CD4-positive, alpha-beta memory T cell (primary cell): ENCODE measurements at regions not wholly inside any gene's neighbourhood (a gene's known extent, or its start where the extent isn't known, plus 50 kb on each side); places are given as distances from the start of the nearest gene placed in this dataset.

Source experiments
- CTCF ChIA-PET: fragments of 350-600 bp; sonication (Branson Sonifier 250); formaldehyde crosslinking; loops from one replicate; lab custom pipeline; 2021; ENCODE audit warnings: inconsistent platforms; ENCODE audit not compliant: partially characterized antibody; lab: Charles Lee
- POLR2A ChIA-PET: fragments of 350-600 bp; sonication (Branson Sonifier 250); formaldehyde crosslinking; loops from one replicate; lab custom pipeline; 2021; ENCODE audit not compliant: partially characterized antibody; lab: Charles Lee
- DNase-seq, 5 donors: peaks; one replicate each; pipeline versions ENCODE4 v3.0.0 to v3.0.0-alpha.2; 2020 to 2022; ENCODE audit warnings: mixed read lengths in 1 of 5
- H3K27ac ChIP-seq: one replicate; pipeline ENCODE4 v1.7.0; 2013; ENCODE audit warnings: low read depth, low read length
- H3K27me3 ChIP-seq: 2 replicates; pipeline ENCODE4 v1.7.0; 2013; ENCODE audit warnings: mild to moderate bottlenecking, low read length, moderate library complexity; ENCODE audit not compliant: insufficient read depth
- H3K36me3 ChIP-seq: 2 replicates; pipeline ENCODE4 v1.7.0; 2013; ENCODE audit warnings: mild to moderate bottlenecking, low read length, moderate library complexity; ENCODE audit not compliant: insufficient read depth
- H3K4me1 ChIP-seq: 2 replicates; pipeline ENCODE4 v1.7.0; 2013; ENCODE audit warnings: mild to moderate bottlenecking, low read length, moderate library complexity; ENCODE audit not compliant: insufficient read depth
- H3K4me3 ChIP-seq, 2 donors: one replicate each; pipeline ENCODE4 v1.7.0; 2013; ENCODE audit warnings: low read length in 2 of 2, mild to moderate bottlenecking in 1 of 2
- H3K9me3 ChIP-seq, 2 donors: one replicate each; pipeline ENCODE4 v1.7.0; 2013; ENCODE audit warnings: low read length in 2 of 2, control low read depth in 1 of 2; ENCODE audit not compliant: control insufficient read depth in 1 of 2
- H3K27ac Mint-ChIP-seq, 7 donors: one replicate each; pipeline ENCODE4 v1.8.0; 2020 to 2021; ENCODE audit warnings: mixed read lengths in 7 of 7, mild to moderate bottlenecking in 6 of 7, inconsistent platforms in 3 of 7, moderate library complexity in 3 of 7
- H3K27me3 Mint-ChIP-seq, 2 donors: one replicate each; pipeline ENCODE4 v1.8.0; 2020 to 2021; ENCODE audit warnings: mixed read lengths in 2 of 2
- H3K36me3 Mint-ChIP-seq, 2 donors: one replicate each; pipeline ENCODE4 v1.8.0; 2020 to 2021; ENCODE audit warnings: mixed read lengths in 2 of 2, inconsistent platforms in 1 of 2, mild to moderate bottlenecking in 1 of 2
- H3K4me1 Mint-ChIP-seq, 4 donors: one replicate each; pipeline ENCODE4 v1.8.0; 2020 to 2021; ENCODE audit warnings: mixed read lengths in 4 of 4, mild to moderate bottlenecking in 1 of 4
- H3K4me3 Mint-ChIP-seq, 8 donors: one replicate each; pipeline ENCODE4 v1.8.0; 2020 to 2021; ENCODE audit warnings: mixed read lengths in 8 of 8, mild to moderate bottlenecking in 7 of 8, moderate library complexity in 6 of 8, inconsistent platforms in 3 of 8
- H3K9me3 Mint-ChIP-seq, 8 donors: one replicate each; pipeline ENCODE4 v1.8.0; 2020 to 2021; ENCODE audit warnings: mixed read lengths in 8 of 8, mild to moderate bottlenecking in 5 of 8, inconsistent platforms in 3 of 8, moderate library complexity in 1 of 8
- intact Hi-C: fragments of 100-400 bp; cut with micrococcal nuclease; formaldehyde crosslinking; loops from one replicate; pipeline ENCODE4 v1.15.1; 2023

- Mint-ChIP-seq H3K27ac (no peak overlapping the region), H3K4me1 (no peaks in the 10 kb centered on the region), H3K36me3 (no peaks in the 10 kb centered on the region), H3K27me3 (no peaks in the 10 kb centered on the region), H3K4me3 (no peak overlapping the region), H3K9me3 (peaks cover 0 to 16% (median 6%) of the 10 kb centered on the region in 8 donors)
- H3K36me3 ChIP-seq: no peaks in the 10 kb centered on the region
- DNase-seq: no peak
- intact Hi-C loops: no loop called here
- H3K4me3 ChIP-seq: no peak overlapping the region
- H3K9me3 ChIP-seq: no peaks in the 10 kb centered on the region
- CTCF ChIA-PET: no interaction called here
- H3K4me1 ChIP-seq: no peaks in the 10 kb centered on the region
- H3K27me3 ChIP-seq: no peaks in the 10 kb centered on the region
- H3K27ac ChIP-seq: no peak overlapping the region
- POLR2A ChIA-PET: no interaction called here
Observed at GRCh38 chr2:78870343-78870967, 155.0 kb upstream of the REG3G start.

DNA sequence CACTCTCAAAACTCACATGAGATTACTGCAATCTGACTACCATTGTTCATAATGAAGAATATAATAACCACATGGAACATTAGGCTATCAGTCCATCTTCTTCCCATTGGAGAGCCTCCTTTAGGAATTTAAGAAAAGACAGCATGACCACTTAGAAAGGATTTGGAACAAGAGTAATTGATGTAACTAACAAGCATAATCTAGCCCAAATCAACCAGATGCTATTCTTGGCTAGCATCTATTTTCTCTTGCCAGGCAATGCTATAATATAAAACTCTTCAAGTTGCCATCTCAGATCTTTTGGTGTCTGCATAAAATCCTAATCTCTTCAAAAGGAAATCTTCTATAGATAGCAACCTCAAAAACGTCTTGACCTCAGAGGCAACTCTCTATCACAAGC is 152.0 kb upstream of the REG3G start:
- H3K9me3 ChIP-seq: no peaks in the 10 kb centered on the region
- intact Hi-C loops: no loop called here
- Mint-ChIP-seq H3K36me3 (no peaks in the 10 kb centered on the region), H3K9me3 (peaks cover 3 to 12% (median 5%) of the 10 kb centered on the region in 8 donors), H3K27me3 (no peaks in the 10 kb centered on the region), H3K4me1 (no peaks in the 10 kb centered on the region), H3K4me3 (no peak overlapping the region), H3K27ac (no peak overlapping the region)
- no peak overlapping the region for H3K4me3 ChIP-seq
- no peak overlapping the region for H3K27ac ChIP-seq
- H3K36me3 ChIP-seq: no peaks in the 10 kb centered on the region
- H3K4me1 ChIP-seq: no peaks in the 10 kb centered on the region
- no peak for DNase-seq
- H3K27me3 ChIP-seq: no peaks in the 10 kb centered on the region
- CTCF ChIA-PET: no interaction called here
- POLR2A ChIA-PET: no interaction called here

DNA sequence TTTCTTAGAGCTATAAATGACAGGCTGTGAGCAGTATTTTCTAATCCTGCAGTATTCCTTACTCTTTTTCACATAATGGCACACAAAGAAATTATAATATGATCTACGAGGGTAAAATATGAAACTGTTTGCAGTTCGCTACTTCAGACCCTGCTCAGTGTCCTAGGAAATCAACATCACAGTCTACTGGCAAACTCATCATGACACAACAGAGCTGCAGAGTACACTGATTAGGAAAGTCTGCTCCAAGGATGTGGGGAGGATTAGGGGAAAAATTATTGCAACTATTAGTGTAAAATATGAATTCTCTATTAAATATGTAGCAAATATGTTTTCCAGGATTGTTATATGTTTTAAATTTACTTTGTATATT is 149.2 kb upstream of the REG3G start:
- no peaks in the 10 kb centered on the region for H3K36me3 ChIP-seq
- no peaks in the 10 kb centered on the region for H3K9me3 ChIP-seq
- H3K27ac Mint-ChIP-seq: no peak overlapping the region
- no peaks in the 10 kb centered on the region for H3K27me3 ChIP-seq
- ChIA-PET CTCF (no interaction called here), POLR2A (no interaction called here)
- peaks cover 3 to 10% (median 5%) of the 10 kb centered on the region in 8 donors for H3K9me3 Mint-ChIP-seq
- H3K36me3 Mint-ChIP-seq: no peaks in the 10 kb centered on the region
- intact Hi-C loops: no loop called here
- no peak overlapping the region for H3K4me3 Mint-ChIP-seq
- no peak overlapping the region for H3K27ac ChIP-seq
- DNase-seq: no peak
- H3K4me1 ChIP-seq: no peaks in the 10 kb centered on the region
- H3K27me3 Mint-ChIP-seq: no peaks in the 10 kb centered on the region
- H3K4me3 ChIP-seq: no peak overlapping the region
- no peaks in the 10 kb centered on the region for H3K4me1 Mint-ChIP-seq

DNA sequence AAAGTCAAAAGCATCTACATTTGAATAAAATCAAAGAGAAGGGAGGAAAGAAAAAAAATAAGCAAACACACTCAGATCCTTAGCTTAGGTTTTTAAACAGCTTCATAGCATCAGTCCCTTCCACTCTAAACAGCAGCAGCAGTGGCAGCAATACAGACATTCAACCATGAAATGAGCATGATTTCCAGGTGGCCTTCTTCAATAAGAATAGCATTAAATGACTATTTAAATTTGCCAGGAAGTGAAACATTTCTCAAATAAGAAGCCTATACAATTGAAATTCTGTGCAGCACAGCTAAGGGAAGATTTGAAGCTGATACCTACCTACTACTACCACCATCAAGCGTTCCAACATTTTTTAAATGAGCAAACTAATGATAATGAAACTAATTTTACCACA is 138.1 kb upstream of the REG3G start:
- H3K36me3 ChIP-seq: no peaks in the 10 kb centered on the region
- no peak for DNase-seq
- H3K4me1 Mint-ChIP-seq: no peaks in the 10 kb centered on the region
- H3K27me3 Mint-ChIP-seq: no peaks in the 10 kb centered on the region
- H3K27me3 ChIP-seq: no peaks in the 10 kb centered on the region
- H3K9me3 ChIP-seq: no peaks in the 10 kb centered on the region
- POLR2A ChIA-PET: no interaction called here
- H3K4me3 Mint-ChIP-seq: no peak overlapping the region
- H3K27ac Mint-ChIP-seq: no peak overlapping the region
- H3K36me3 Mint-ChIP-seq: no peaks in the 10 kb centered on the region
- H3K4me1 ChIP-seq: no peaks in the 10 kb centered on the region
- H3K27ac ChIP-seq: no peak overlapping the region
- H3K4me3 ChIP-seq: no peak overlapping the region
- intact Hi-C loops: no loop called here
- CTCF ChIA-PET: no interaction called here
- H3K9me3 Mint-ChIP-seq: peaks cover 0 to 19% (median 9%) of the 10 kb centered on the region in 8 donors

GRCh38 chr2:78890935-78891334 is 134.6 kb upstream of the REG3G start:
- H3K36me3 Mint-ChIP-seq: no peaks in the 10 kb centered on the region
- DNase-seq: no peak
- H3K9me3 Mint-ChIP-seq: peaks cover 0 to 20% (median 8%) of the 10 kb centered on the region in 8 donors
- no peaks in the 10 kb centered on the region for H3K4me1 Mint-ChIP-seq
- H3K4me1 ChIP-seq: no peaks in the 10 kb centered on the region
- H3K36me3 ChIP-seq: no peaks in the 10 kb centered on the region
- ChIA-PET CTCF (no interaction called here), POLR2A (no interaction called here)
- no peaks in the 10 kb centered on the region for H3K27me3 Mint-ChIP-seq
- no peak overlapping the region for H3K4me3 Mint-ChIP-seq
- no peak overlapping the region for H3K27ac Mint-ChIP-seq
- no peak overlapping the region for H3K27ac ChIP-seq
- H3K4me3 ChIP-seq: no peak overlapping the region
- intact Hi-C loops: no loop called here
- H3K9me3 ChIP-seq: no peaks in the 10 kb centered on the region
- H3K27me3 ChIP-seq: no peaks in the 10 kb centered on the region

DNA sequence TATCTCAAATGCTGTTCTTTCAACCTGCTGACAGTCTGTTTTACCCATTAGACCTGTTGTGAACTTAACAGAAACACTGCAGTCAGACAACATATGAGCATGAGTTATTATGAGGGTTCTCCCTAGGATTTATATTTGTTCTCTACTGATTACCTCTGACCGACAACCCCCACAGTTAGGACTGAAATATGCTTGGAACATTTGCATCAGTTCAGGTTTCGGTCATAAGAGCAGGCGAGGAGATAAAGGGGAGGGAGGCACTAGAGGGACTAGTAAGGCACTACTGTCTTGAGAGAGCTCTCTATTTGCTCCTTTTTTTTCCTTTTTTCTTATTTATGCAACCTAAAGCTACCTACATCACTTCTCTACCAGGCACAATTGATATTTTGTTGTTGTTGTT is 133.2 kb upstream of the REG3G start:
- POLR2A ChIA-PET: no interaction called here
- Histone ChIP-seq H3K9me3 (no peaks in the 10 kb centered on the region), H3K36me3 (no peaks in the 10 kb centered on the region), H3K27ac (no peak overlapping the region), H3K4me3 (no peak overlapping the region), H3K27me3 (no peaks in the 10 kb centered on the region), H3K4me1 (no peaks in the 10 kb centered on the region)
- H3K4me1 Mint-ChIP-seq: no peaks in the 10 kb centered on the region
- H3K36me3 Mint-ChIP-seq: no peaks in the 10 kb centered on the region
- DNase-seq: no peak
- H3K27ac Mint-ChIP-seq: no peak overlapping the region
- CTCF ChIA-PET: no interaction called here
- peaks cover 0 to 26% (median 7%) of the 10 kb centered on the region in 8 donors for H3K9me3 Mint-ChIP-seq
- H3K27me3 Mint-ChIP-seq: no peaks in the 10 kb centered on the region
- intact Hi-C loops: no loop called here
- H3K4me3 Mint-ChIP-seq: no peak overlapping the region

DNA sequence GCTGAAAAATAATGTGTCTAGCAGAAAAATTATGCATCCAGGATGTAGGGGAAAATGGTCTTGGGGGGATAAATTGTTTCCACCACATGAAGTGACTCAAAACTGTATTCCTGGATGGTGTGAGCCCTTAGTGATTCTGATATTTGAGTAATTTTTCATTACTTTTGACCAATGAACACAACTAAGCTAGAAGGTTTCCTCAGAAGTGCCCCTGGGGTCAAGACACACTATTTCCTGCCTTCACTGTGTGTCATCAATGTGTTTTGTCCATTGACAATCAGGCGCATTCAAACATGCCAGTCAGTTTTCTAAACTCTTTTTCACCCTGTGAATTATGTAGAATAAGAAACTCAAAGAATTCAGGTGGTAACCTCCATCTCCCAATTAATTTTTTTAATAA is 130.5 kb upstream of the REG3G start:
- H3K36me3 ChIP-seq: no peaks in the 10 kb centered on the region
- Mint-ChIP-seq H3K36me3 (no peaks in the 10 kb centered on the region), H3K27me3 (no peaks in the 10 kb centered on the region), H3K9me3 (peaks cover 0 to 31% (median 7%) of the 10 kb centered on the region in 8 donors), H3K27ac (no peak overlapping the region), H3K4me3 (no peak overlapping the region), H3K4me1 (no peaks in the 10 kb centered on the region)
- H3K27ac ChIP-seq: no peak overlapping the region
- no peaks in the 10 kb centered on the region for H3K4me1 ChIP-seq
- intact Hi-C loops: no loop called here
- H3K9me3 ChIP-seq: no peaks in the 10 kb centered on the region
- no peaks in the 10 kb centered on the region for H3K27me3 ChIP-seq
- no peak overlapping the region for H3K4me3 ChIP-seq
- CTCF ChIA-PET: no interaction called here
- no peak for DNase-seq
- POLR2A ChIA-PET: no interaction called here

GRCh38 chr2:78896536-78896935 is 129.0 kb upstream of the REG3G start:
- Mint-ChIP-seq H3K4me1 (no peaks in the 10 kb centered on the region), H3K36me3 (no peaks in the 10 kb centered on the region), H3K27ac (no peak overlapping the region), H3K27me3 (no peaks in the 10 kb centered on the region), H3K4me3 (no peak overlapping the region), H3K9me3 (peaks cover 0 to 31% (median 7%) of the 10 kb centered on the region in 8 donors)
- POLR2A ChIA-PET: no interaction called here
- CTCF ChIA-PET: interaction anchor here (0.6 kb wide), 1 partner anchor 8 kb away, joined by 3 read pairs; no protein-coding TSS in a partner anchor
- no peaks in the 10 kb centered on the region for H3K27me3 ChIP-seq
- H3K4me3 ChIP-seq: no peak overlapping the region
- intact Hi-C loops: no loop called here
- no peaks in the 10 kb centered on the region for H3K9me3 ChIP-seq
- no peaks in the 10 kb centered on the region for H3K36me3 ChIP-seq
- no peak overlapping the region for H3K27ac ChIP-seq
- DNase-seq: no peak
- H3K4me1 ChIP-seq: no peaks in the 10 kb centered on the region
